Endothelial cell (in vitro differentiated cells): ENCODE measurements at regions not wholly inside any gene's neighbourhood (a gene's known extent, or its start where the extent isn't known, plus 50 kb on each side); places are given as distances from the start of the nearest gene placed in this dataset.

Source experiments
- DNase-seq: peaks from one replicate; pipeline ENCODE4 v3.0.0; 2021; ENCODE audit warnings: low spot score
- H3K27ac Mint-ChIP-seq: one replicate; pipeline ENCODE4 v1.8.0; 2021; ENCODE audit warnings: mixed read lengths, inconsistent platforms; ENCODE audit not compliant: unreplicated experiment
- H3K27me3 Mint-ChIP-seq: one replicate; pipeline ENCODE4 v1.8.0; 2021; ENCODE audit warnings: mild to moderate bottlenecking, moderate library complexity, mixed read lengths, inconsistent platforms; ENCODE audit not compliant: unreplicated experiment
- H3K36me3 Mint-ChIP-seq: one replicate; pipeline ENCODE4 v1.8.0; 2021; ENCODE audit warnings: mild to moderate bottlenecking, low read depth, mixed read lengths, inconsistent platforms; ENCODE audit not compliant: unreplicated experiment
- H3K4me1 Mint-ChIP-seq: one replicate; pipeline ENCODE4 v1.8.0; 2021; ENCODE audit warnings: mild to moderate bottlenecking, mixed read lengths, inconsistent platforms; ENCODE audit not compliant: unreplicated experiment
- H3K4me3 Mint-ChIP-seq: one replicate; pipeline ENCODE4 v1.8.0; 2021; ENCODE audit warnings: mild to moderate bottlenecking, mixed read lengths, inconsistent platforms; ENCODE audit not compliant: unreplicated experiment
- H3K9me3 Mint-ChIP-seq: one replicate; pipeline ENCODE4 v1.8.0; 2021; ENCODE audit warnings: mixed read lengths, inconsistent platforms; ENCODE audit not compliant: unreplicated experiment
- CTCF ChIP-seq: fragments of 200-600 bp; sonication (generic); IDR thresholded peaks from one replicate; pipeline ENCODE4 v1.5.0; 2021; ENCODE audit warnings: antibody characterized with exemption; ENCODE audit not compliant: unreplicated experiment

- no peak overlapping the region for H3K4me3 Mint-ChIP-seq
- no peaks in the 10 kb centered on the region for H3K9me3 Mint-ChIP-seq
- H3K27ac Mint-ChIP-seq: no peak overlapping the region
- no peaks in the 10 kb centered on the region for H3K36me3 Mint-ChIP-seq
- no peaks in the 10 kb centered on the region for H3K27me3 Mint-ChIP-seq
- no peak for TF ChIP-seq CTCF
- DNase-seq: no peak
- H3K4me1 Mint-ChIP-seq: no peaks in the 10 kb centered on the region
Measured at GRCh38 chr3:94543161-94543560, 480.3 kb downstream of the NSUN3 start.

DNA sequence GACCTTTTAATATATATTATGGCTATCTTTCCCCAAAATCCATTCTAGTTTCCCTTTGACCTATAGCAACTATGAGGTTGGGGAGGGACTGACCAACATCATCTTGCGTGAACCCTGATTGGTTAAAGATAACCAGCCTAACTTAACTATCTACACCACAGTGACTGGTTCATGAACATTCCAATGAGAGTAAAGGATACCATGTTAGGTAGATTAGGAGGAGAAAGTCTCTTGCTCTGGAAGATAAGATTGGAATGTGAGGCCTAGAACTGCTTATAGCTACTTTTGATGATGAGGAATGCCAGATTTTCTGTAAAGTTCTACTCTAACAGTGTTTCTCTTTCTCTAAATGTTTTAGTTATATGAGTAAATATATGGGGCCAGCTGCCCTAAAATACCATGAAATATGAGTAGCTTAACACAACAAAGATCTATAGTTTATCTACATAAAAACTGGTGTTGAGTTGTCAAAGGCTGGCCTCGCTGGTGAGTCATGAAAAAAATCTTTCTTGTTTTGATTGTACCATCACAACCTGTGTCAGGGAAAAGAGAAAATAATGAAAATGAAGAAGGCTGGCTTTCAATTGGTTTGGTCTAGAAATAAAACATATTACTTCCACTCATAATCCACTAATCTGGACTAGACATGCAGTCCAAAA is 481.4 kb downstream of the NSUN3 start:
- H3K4me3 Mint-ChIP-seq: no peak overlapping the region
- H3K27me3 Mint-ChIP-seq: no peaks in the 10 kb centered on the region
- no peak overlapping the region for H3K27ac Mint-ChIP-seq
- no peak for TF ChIP-seq CTCF
- no peaks in the 10 kb centered on the region for H3K4me1 Mint-ChIP-seq
- no peak for DNase-seq
- no peaks in the 10 kb centered on the region for H3K36me3 Mint-ChIP-seq
- H3K9me3 Mint-ChIP-seq: no peaks in the 10 kb centered on the region

DNA sequence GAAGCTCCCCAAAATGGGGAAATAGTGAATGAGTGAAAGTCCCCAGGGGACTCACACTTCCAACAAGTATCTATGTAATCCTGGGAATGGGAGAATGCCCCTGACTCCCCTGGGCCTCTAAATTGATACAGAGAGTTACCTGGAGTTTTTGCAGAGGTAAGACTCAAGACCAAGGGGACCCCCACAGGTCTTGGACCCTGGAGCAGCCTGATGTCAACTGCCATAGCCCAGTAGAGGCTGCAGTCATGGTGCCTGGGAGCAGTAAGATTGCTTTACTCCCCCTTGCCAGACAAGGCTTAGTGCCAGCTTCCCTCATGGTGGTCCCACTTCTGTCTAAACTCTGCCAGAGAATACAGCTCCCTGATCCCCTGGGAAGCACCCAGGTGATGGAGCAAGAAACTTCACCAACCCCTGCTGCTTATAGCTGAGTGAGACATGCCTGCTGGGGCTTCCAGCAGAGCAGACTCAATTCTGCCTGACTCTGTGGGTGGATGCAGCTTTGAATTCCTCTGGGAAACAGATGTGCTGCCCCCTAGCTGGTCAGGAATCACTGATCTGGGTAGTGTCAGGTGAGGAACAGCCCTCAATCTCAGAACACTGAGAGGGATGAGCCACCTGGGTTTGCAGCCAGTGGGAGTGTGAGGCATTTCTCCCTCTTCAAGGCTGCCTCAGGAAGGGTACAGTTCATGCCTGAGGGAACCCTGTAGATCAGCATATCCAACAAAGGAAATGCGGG is 485.9 kb downstream of the NSUN3 start:
- Mint-ChIP-seq H3K27me3 (no peaks in the 10 kb centered on the region), H3K9me3 (no peaks in the 10 kb centered on the region), H3K4me1 (no peaks in the 10 kb centered on the region), H3K36me3 (no peaks in the 10 kb centered on the region), H3K4me3 (no peak overlapping the region), H3K27ac (no peak overlapping the region)
- TF ChIP-seq CTCF: no peak
- no peak for DNase-seq

- no peaks in the 10 kb centered on the region for H3K27me3 Mint-ChIP-seq
- no peak for DNase-seq
- no peak overlapping the region for H3K27ac Mint-ChIP-seq
- no peaks in the 10 kb centered on the region for H3K36me3 Mint-ChIP-seq
- H3K4me3 Mint-ChIP-seq: no peak overlapping the region
- no peaks in the 10 kb centered on the region for H3K4me1 Mint-ChIP-seq
- H3K9me3 Mint-ChIP-seq: peaks cover 5% of the 10 kb centered on the region
- no peak for TF ChIP-seq CTCF
Measured at GRCh38 chr3:94561094-94561493, 498.2 kb downstream of the NSUN3 start.

DNA sequence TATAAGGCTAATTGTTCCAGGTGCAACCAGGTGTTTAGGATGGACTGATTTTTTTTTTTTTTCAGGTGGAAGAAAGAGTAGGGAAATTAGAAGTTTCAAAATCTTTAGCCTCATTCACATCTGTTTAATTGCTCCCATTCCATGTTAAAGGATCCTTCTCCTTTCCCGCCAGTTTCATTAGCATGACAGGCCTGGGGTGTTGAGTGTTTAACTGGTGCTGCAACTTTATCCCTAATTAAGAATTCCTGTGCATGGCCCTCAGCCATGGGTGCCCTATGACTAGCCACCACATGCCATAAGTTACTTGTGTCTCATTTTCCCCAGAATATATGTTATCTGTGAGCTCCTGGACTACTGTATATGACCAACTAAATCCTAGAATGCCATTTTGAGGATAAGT is 501.4 kb downstream of the NSUN3 start:
- Mint-ChIP-seq H3K27ac (no peak overlapping the region), H3K27me3 (no peaks in the 10 kb centered on the region), H3K36me3 (no peaks in the 10 kb centered on the region), H3K4me3 (no peak overlapping the region), H3K9me3 (no peaks in the 10 kb centered on the region), H3K4me1 (no peaks in the 10 kb centered on the region)
- no peak for DNase-seq
- TF ChIP-seq CTCF: no peak
